GM12878 (cell line): ENCODE measurements at regions not wholly inside any gene's neighbourhood (a gene's known extent, or its start where the extent isn't known, plus 50 kb on each side); places are given as distances from the start of the nearest gene placed in this dataset.

Experiments
- ATAC-seq: fragments of 200-7000 bp; cut with Tn5 transposase; 3 replicates; pipeline ENCODE4 v1.9.1; 2020; ENCODE audit warnings: mild to moderate bottlenecking, moderate library complexity
- BruUV-seq: library from RNA; stranded (reverse); fragments of 400-500 nt; replicated peaks from 2 replicates; lab custom pipeline; 2021; lab: Mats Ljungman, UMichigan
- CTCF ChIA-PET: fragments of 300-600 bp; sonication (Branson Sonifier 250); formaldehyde crosslinking; extraction: SDS; loops from one replicate; lab custom pipeline; 2021; ENCODE audit warnings: inconsistent platforms; lab: Yijun Ruan, JAX
- POLR2A ChIA-PET: fragments of 350-600 bp; formaldehyde crosslinking; extraction: SDS; loops from one replicate; lab custom pipeline; 2021; ENCODE audit warnings: inconsistent platforms; lab: Charles Lee
- RAD21 ChIA-PET: fragments of 300-600 bp; sonication (Branson Sonifier 250); formaldehyde crosslinking; loops from one replicate; lab custom pipeline; 2023; ENCODE audit warnings: antibody characterized with exemption; ENCODE audit not compliant: unreplicated experiment; lab: Charles Lee
- SMC1A ChIA-PET: fragments of 300-600 bp; sonication (Branson Sonifier 250); formaldehyde crosslinking; loops from one replicate; lab custom pipeline; 2023; ENCODE audit not compliant: unreplicated experiment, uncharacterized antibody; lab: Charles Lee
- DNase-seq: peaks from one replicate; pipeline ENCODE4 v3.0.0-alpha.2; 2011; ENCODE audit warnings: low read depth, low spot score
- FAIRE-seq: peaks from 3 replicates; lab custom pipeline; 2011; peaks lifted over from hg19 to GRCh38; lab: Jason Lieb, UNC
- H2AFZ ChIP-seq: 2 replicates; pipeline ENCODE4 v1.6.0; 2011; ENCODE audit warnings: low read depth, low read length, control low read depth; ENCODE audit not compliant: control insufficient read depth
- H3K27ac ChIP-seq: 2 replicates; pipeline ENCODE4 v1.5.1; 2011; ENCODE audit warnings: control low read depth; ENCODE audit not compliant: control insufficient read depth, insufficient read depth
- H3K27me3 ChIP-seq, 2 experiments: replicated peaks in 1 of 2; 2 replicates each; pipeline versions ENCODE4 v1.6.0 to v1.6.1; 2011; ENCODE audit warnings: low read length in 1 of 2; ENCODE audit not compliant: control insufficient read depth in 2 of 2, insufficient read depth in 2 of 2
- H3K36me3 ChIP-seq, 2 experiments: 2 replicates each; pipeline ENCODE4 v1.5.1; 2011; ENCODE audit warnings: low read length in 1 of 2; ENCODE audit not compliant: control insufficient read depth in 2 of 2, insufficient read depth in 2 of 2
- H3K4me1 ChIP-seq: 2 replicates; pipeline ENCODE4 v1.6.1; 2011; ENCODE audit warnings: mild to moderate bottlenecking, low read length, moderate library complexity, mixed read lengths; ENCODE audit not compliant: control insufficient read depth, insufficient read depth
- H3K4me2 ChIP-seq: 2 replicates; pipeline ENCODE4 v1.6.0; 2011; ENCODE audit warnings: control low read depth; ENCODE audit not compliant: control insufficient read depth, insufficient read depth
- H3K4me3 ChIP-seq: fragments of 200-600 bp; sonication (generic); 2 replicates; pipeline ENCODE4 v1.5.1; 2016
- H3K79me2 ChIP-seq: 2 replicates; pipeline ENCODE4 v1.6.0; 2011; ENCODE audit warnings: low read length; ENCODE audit not compliant: control insufficient read depth, insufficient read depth
- H3K9ac ChIP-seq: 2 replicates; pipeline ENCODE4 v1.8.0; 2011; ENCODE audit warnings: low read length, control low read depth, mixed read lengths; ENCODE audit not compliant: control insufficient read depth, insufficient read depth
- H3K9me3 ChIP-seq: replicated peaks from 3 replicates; pipeline ENCODE4 v1.5.1; 2011; ENCODE audit warnings: mild to moderate bottlenecking, low read length; ENCODE audit not compliant: control insufficient read depth, insufficient read depth
- H4K20me1 ChIP-seq: 2 replicates; pipeline ENCODE4 v1.6.0; 2011; ENCODE audit not compliant: control insufficient read depth, insufficient read depth
- BHLHE40 ChIP-seq, 2 experiments: fragments of 450-650 bp in 1 of 2; IDR thresholded peaks; 2 replicates each; pipeline ENCODE4 v1.6.1; 2011 to 2017; ENCODE audit warnings: low read depth in 2 of 2, borderline replicate concordance in 1 of 2, improper control_type of control experiment in 1 of 2, low read length in 1 of 2, mild to moderate bottlenecking in 1 of 2
- CBX5 ChIP-seq: sonication (generic); IDR thresholded peaks from 2 replicates; pipeline ENCODE4 v1.6.1; 2016; ENCODE audit warnings: low read depth, moderate library complexity, mild to moderate bottlenecking, inconsistent platforms
- CHD4 ChIP-seq: fragments of 200-600 bp; sonication (generic); IDR thresholded peaks from 2 replicates; pipeline ENCODE4 v1.6.1; 2016; ENCODE audit warnings: mild to moderate bottlenecking
- CREB1 ChIP-seq: IDR thresholded peaks from 2 replicates; pipeline ENCODE4 v1.6.1; 2012; ENCODE audit warnings: low read depth, mild to moderate bottlenecking, inconsistent platforms
- EZH2 ChIP-seq: IDR thresholded peaks from 2 replicates; pipeline ENCODE4 v1.6.1; 2012; ENCODE audit warnings: low read depth, mild to moderate bottlenecking, control low read depth, inconsistent platforms, low read length, borderline replicate concordance; ENCODE audit not compliant: control insufficient read depth
- HDAC2 ChIP-seq: fragments of 200-600 bp; sonication (generic); IDR thresholded peaks from 2 replicates; pipeline ENCODE4 v1.6.1; 2017
- MEF2B ChIP-seq: fragments of 450-650 bp; IDR thresholded peaks from 2 replicates; pipeline ENCODE4 v1.6.1; 2018; ENCODE audit warnings: mild to moderate bottlenecking, moderate library complexity; ENCODE audit not compliant: partially characterized antibody, poor library complexity, severe bottlenecking
- MYC ChIP-seq: IDR thresholded peaks from 2 replicates; pipeline ENCODE4 v1.6.1; 2011; ENCODE audit warnings: mild to moderate bottlenecking, low read length, moderate library complexity, inconsistent platforms; ENCODE audit not compliant: insufficient read depth, insufficient replicate concordance, insufficient read length, severe bottlenecking
- NBN ChIP-seq: fragments of 450-650 bp; IDR thresholded peaks from 2 replicates; pipeline ENCODE4 v1.6.1; 2016
- NR2C1 ChIP-seq: fragments of 450-650 bp; IDR thresholded peaks from 2 replicates; pipeline ENCODE4 v1.6.1; 2017; ENCODE audit warnings: antibody characterized with exemption, mild to moderate bottlenecking, moderate library complexity
- SIN3A ChIP-seq: IDR thresholded peaks from 2 replicates; pipeline ENCODE4 v1.6.1; 2012; ENCODE audit warnings: low read depth, low read length, improper control_type of control experiment
- SMAD5 ChIP-seq: IDR thresholded peaks from 2 replicates; pipeline ENCODE4 v1.6.1; 2016; ENCODE audit warnings: antibody characterized with exemption, low read depth
- SUZ12 ChIP-seq: fragments of 200-600 bp; sonication (generic); IDR thresholded peaks from one replicate; pipeline ENCODE4 v1.6.1; 2018; ENCODE audit warnings: antibody characterized with exemption, mild to moderate bottlenecking; ENCODE audit not compliant: unreplicated experiment
- TBL1XR1 ChIP-seq: IDR thresholded peaks from 2 replicates; pipeline ENCODE4 v1.6.1; 2012; ENCODE audit warnings: low read depth, low read length, improper control_type of control experiment
- TCF3 ChIP-seq: IDR thresholded peaks from 2 replicates; pipeline ENCODE4 v1.6.1; 2012; ENCODE audit warnings: low read depth, mild to moderate bottlenecking, low read length, borderline replicate concordance; ENCODE audit not compliant: insufficient read depth
- WGBS: methylation state at CpG from one replicate; pipeline ENCODE4 v1.1.6; 2016; ENCODE audit warnings: low lambda C conversion rate; ENCODE audit not compliant: insufficient replicate concordance, insufficient coverage; ENCODE audit errors: missing lambda C conversion rate; 5-methylcytosine and 5-hydroxymethylcytosine counted together
- in situ Hi-C: fragments of 300-500 bp; cut with MboI; formaldehyde crosslinking; loops from 9 replicates; pipeline ENCODE4 v1.14.3; 2018; ENCODE audit warnings: mixed read lengths
- intact Hi-C: fragments of 100-400 bp; cut with micrococcal nuclease; formaldehyde crosslinking; loops from one replicate; pipeline ENCODE4 v1.14.2; 2022; ENCODE audit not compliant: unreplicated experiment
- TF ChIP-seq, protein P1 (sequence below): fragments of 450-650 bp; IDR thresholded peaks from 2 replicates; pipeline ENCODE4 v1.6.1; 2016; ENCODE audit warnings: mild to moderate bottlenecking
- TF ChIP-seq, protein P2 (sequence below): IDR thresholded peaks from 2 replicates; pipeline ENCODE4 v1.6.1; 2011; ENCODE audit warnings: low read depth, low read length, improper control_type of control experiment, borderline replicate concordance
- TF ChIP-seq, protein P3 (sequence below): IDR thresholded peaks from 2 replicates; pipeline ENCODE4 v1.6.1; 2012; ENCODE audit warnings: low read depth, low read length, improper control_type of control experiment
- TF ChIP-seq, protein P4 (sequence below): fragments of 450-650 bp; IDR thresholded peaks from 2 replicates; pipeline ENCODE4 v1.6.1; 2014; ENCODE audit warnings: mild to moderate bottlenecking

DNA sequence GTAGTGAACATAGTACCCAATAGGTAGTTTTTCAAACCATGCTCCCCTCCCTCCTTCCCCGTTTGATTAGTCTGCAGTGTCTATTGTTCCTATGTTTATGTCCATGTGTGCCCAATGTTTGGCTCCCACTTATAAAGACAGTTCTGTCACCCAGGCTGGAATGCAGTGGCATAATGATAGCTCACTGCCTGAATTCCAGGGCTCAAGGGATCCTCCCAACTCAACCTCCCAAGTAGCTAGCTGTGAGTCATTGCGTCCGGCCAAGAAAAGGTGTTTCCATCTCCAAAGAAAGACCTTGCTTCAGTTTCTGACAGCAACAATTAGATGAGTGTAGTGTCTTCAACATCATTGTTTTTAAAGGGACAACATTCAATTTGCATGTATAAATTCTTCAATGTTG lies 131.1 kb upstream of the CEP162 start:
- Histone ChIP-seq H2AFZ (no peak overlapping the region), H3K27ac (no peak overlapping the region), H4K20me1 (no peaks in the 10 kb centered on the region), H3K9me3 (no peaks in the 10 kb centered on the region; the same call in 2 of the 3 replicates), H3K9ac (no peak overlapping the region), H3K27me3 (no peaks in the 10 kb centered on the region), H3K79me2 (no peaks in the 10 kb centered on the region), H3K36me3 (no peaks in the 10 kb centered on the region), H3K4me2 (no peak overlapping the region), H3K4me3 (no peak overlapping the region), H3K4me1 (no peaks in the 10 kb centered on the region)
- ChIA-PET CTCF (no interaction called here), POLR2A (no interaction called here), SMC1A (interaction anchor here (0.6 to 1.3 kb wide), 5 partner anchors 12 to 54 kb away, joined by 3 read pairs; no protein-coding TSS in a partner anchor), RAD21 (no interaction called here)
- FAIRE-seq (no peak), ATAC-seq (no peak), DNase-seq (no peak)
- 48% methylated on average over 3 of the region's 3 CpGs for WGBS
- in situ Hi-C loops (no loop called here), intact Hi-C loops (no loop called here)
- TF ChIP-seq, protein P1, sequence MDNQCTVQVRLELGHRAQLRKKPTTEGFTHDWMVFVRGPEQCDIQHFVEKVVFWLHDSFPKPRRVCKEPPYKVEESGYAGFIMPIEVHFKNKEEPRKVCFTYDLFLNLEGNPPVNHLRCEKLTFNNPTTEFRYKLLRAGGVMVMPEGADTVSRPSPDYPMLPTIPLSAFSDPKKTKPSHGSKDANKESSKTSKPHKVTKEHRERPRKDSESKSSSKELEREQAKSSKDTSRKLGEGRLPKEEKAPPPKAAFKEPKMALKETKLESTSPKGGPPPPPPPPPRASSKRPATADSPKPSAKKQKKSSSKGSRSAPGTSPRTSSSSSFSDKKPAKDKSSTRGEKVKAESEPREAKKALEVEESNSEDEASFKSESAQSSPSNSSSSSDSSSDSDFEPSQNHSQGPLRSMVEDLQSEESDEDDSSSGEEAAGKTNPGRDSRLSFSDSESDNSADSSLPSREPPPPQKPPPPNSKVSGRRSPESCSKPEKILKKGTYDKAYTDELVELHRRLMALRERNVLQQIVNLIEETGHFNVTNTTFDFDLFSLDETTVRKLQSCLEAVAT = no peak
- no peak for TF ChIP-seq CREB1
- TF ChIP-seq HDAC2 = no peak
- no peak for TF ChIP-seq CBX5
- TF ChIP-seq, protein P2, sequence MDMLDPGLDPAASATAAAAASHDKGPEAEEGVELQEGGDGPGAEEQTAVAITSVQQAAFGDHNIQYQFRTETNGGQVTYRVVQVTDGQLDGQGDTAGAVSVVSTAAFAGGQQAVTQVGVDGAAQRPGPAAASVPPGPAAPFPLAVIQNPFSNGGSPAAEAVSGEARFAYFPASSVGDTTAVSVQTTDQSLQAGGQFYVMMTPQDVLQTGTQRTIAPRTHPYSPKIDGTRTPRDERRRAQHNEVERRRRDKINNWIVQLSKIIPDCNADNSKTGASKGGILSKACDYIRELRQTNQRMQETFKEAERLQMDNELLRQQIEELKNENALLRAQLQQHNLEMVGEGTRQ = no peak
- no peak for TF ChIP-seq NBN
- TF ChIP-seq CHD4 = no peak
- TF ChIP-seq, protein P3, sequence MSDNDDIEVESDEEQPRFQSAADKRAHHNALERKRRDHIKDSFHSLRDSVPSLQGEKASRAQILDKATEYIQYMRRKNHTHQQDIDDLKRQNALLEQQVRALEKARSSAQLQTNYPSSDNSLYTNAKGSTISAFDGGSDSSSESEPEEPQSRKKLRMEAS = no peak
- no peak for TF ChIP-seq MEF2B
- no peak for TF ChIP-seq SIN3A
- no peak for TF ChIP-seq EZH2
- no peak for TF ChIP-seq SUZ12
- no peak for TF ChIP-seq NR2C1
- TF ChIP-seq, protein P4, sequence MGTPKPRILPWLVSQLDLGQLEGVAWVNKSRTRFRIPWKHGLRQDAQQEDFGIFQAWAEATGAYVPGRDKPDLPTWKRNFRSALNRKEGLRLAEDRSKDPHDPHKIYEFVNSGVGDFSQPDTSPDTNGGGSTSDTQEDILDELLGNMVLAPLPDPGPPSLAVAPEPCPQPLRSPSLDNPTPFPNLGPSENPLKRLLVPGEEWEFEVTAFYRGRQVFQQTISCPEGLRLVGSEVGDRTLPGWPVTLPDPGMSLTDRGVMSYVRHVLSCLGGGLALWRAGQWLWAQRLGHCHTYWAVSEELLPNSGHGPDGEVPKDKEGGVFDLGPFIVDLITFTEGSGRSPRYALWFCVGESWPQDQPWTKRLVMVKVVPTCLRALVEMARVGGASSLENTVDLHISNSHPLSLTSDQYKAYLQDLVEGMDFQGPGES = no peak
- TF ChIP-seq TBL1XR1 = no peak
- no peak for TF ChIP-seq MYC
- TF ChIP-seq SMAD5 = no peak
- no peak for TF ChIP-seq TCF3
- TF ChIP-seq BHLHE40 (IDR thresholded peaks at IDR 0.05; ENCODE audit: borderline replicate concordance in 1 of 2, low read depth in 2 of 2, low read length in 1 of 2) = no peak
- BruUV-seq = no TSS peak
